Transverse colon (tissue), 3 donors: ENCODE measurements at regions not wholly inside any gene's neighbourhood (a gene's known extent, or its start where the extent isn't known, plus 50 kb on each side); places are given as distances from the start of the nearest gene placed in this dataset.

Source experiments
- POLR2A ChIP-seq: fragments of 450-650 bp; IDR thresholded peaks from one replicate; pipeline ENCODE4 v1.6.1; 2016; ENCODE audit warnings: antibody characterized with exemption, mild to moderate bottlenecking, moderate library complexity
- TF ChIP-seq, protein P1 (sequence below), 5 experiments: fragments of 200-600 bp in 3 of 5; fragments of 450-650 bp in 2 of 5; sonication (generic) in 3 of 5; IDR thresholded peaks; 1 replicate in 2 of 5; 2 replicates in 3 of 5; pipeline ENCODE4 v1.5.1; 2016 to 2017; ENCODE audit warnings: antibody characterized with exemption in 5 of 5, inconsistent platforms in 3 of 5, mild to moderate bottlenecking in 2 of 5, moderate library complexity in 1 of 5

DNA sequence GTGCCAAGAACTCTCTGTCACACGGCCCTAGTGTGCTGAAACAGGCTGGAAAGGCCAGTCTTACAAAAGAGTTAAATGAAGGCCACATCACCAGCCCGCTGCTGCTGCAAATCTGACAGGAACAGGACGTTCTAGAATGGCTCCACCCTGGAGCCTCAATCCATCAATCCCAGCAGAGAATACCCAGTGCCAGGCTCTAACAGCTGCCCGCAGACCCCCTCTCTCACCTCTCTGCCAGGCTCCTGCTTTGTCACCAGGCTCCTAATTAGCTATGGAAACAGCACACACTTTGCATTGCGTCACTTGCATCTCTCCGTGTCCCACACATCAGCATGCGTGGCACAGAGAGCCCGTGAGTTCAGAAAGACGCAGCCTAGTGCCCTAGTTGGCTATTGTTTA is 314.1 kb downstream of the FOXO1 start:
- TF ChIP-seq, protein P1, sequence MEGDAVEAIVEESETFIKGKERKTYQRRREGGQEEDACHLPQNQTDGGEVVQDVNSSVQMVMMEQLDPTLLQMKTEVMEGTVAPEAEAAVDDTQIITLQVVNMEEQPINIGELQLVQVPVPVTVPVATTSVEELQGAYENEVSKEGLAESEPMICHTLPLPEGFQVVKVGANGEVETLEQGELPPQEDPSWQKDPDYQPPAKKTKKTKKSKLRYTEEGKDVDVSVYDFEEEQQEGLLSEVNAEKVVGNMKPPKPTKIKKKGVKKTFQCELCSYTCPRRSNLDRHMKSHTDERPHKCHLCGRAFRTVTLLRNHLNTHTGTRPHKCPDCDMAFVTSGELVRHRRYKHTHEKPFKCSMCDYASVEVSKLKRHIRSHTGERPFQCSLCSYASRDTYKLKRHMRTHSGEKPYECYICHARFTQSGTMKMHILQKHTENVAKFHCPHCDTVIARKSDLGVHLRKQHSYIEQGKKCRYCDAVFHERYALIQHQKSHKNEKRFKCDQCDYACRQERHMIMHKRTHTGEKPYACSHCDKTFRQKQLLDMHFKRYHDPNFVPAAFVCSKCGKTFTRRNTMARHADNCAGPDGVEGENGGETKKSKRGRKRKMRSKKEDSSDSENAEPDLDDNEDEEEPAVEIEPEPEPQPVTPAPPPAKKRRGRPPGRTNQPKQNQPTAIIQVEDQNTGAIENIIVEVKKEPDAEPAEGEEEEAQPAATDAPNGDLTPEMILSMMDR (IDR thresholded peaks at IDR 0.05), result no peak
- no peak for TF ChIP-seq POLR2A
